ENCODE measurements at regions not wholly inside any gene's neighbourhood (a gene's known extent, or its start where the extent isn't known, plus 50 kb on each side); places are given as distances from the start of the nearest gene placed in this dataset.

- DNase-seq (ENCODE audit: extremely low read depth, low read depth), result no peak
- no peak overlapping the region for H3K4me3 ChIP-seq (replicated peaks; ENCODE audit: low read depth, low read length)
- TF ChIP-seq CTCF (IDR thresholded peaks at IDR 0.05; ENCODE audit: low read depth, low read length, missing control alignments), result no peak
Observed at GRCh38 chr2:180630756-180631155, 349.6 kb upstream of the UBE2E3 start.

GRCh38 chr2:180625006-180625844 lies 355.2 kb upstream of the UBE2E3 start:
- H3K4me3 ChIP-seq (replicated peaks; ENCODE audit: low read depth, low read length), result no peak overlapping the region
- TF ChIP-seq CTCF (IDR thresholded peaks at IDR 0.05; ENCODE audit: low read depth, low read length, missing control alignments), result no peak
- peak; percentile 94 for DNase-seq (ENCODE audit: extremely low read depth, low read depth)

- H3K4me3 ChIP-seq (replicated peaks; ENCODE audit: low read depth, low read length), result no peak overlapping the region
- no peak for TF ChIP-seq CTCF (IDR thresholded peaks at IDR 0.05; ENCODE audit: low read depth, low read length, missing control alignments)
- no peak for DNase-seq (ENCODE audit: extremely low read depth, low read depth)
Observed at GRCh38 chr2:180621941-180622918, 358.2 kb upstream of the UBE2E3 start.

- DNase-seq (ENCODE audit: extremely low read depth, low read depth), result no peak
- no peak overlapping the region for H3K4me3 ChIP-seq (replicated peaks; ENCODE audit: low read depth, low read length)
- no peak for TF ChIP-seq CTCF (IDR thresholded peaks at IDR 0.05; ENCODE audit: low read depth, low read length, missing control alignments)
Observed at GRCh38 chr2:180621366-180621765, 359.0 kb upstream of the UBE2E3 start.

GRCh38 chr2:180618570-180618969 lies 361.8 kb upstream of the UBE2E3 start:
- TF ChIP-seq CTCF (IDR thresholded peaks at IDR 0.05; ENCODE audit: low read depth, low read length, missing control alignments), result no peak
- peak; percentile 68 for DNase-seq (ENCODE audit: extremely low read depth, low read depth)
- no peak overlapping the region for H3K4me3 ChIP-seq (replicated peaks; ENCODE audit: low read depth, low read length)

- TF ChIP-seq CTCF (IDR thresholded peaks at IDR 0.05; ENCODE audit: low read depth, low read length, missing control alignments), result no peak
- no peak for DNase-seq (ENCODE audit: extremely low read depth, low read depth)
- H3K4me3 ChIP-seq (replicated peaks; ENCODE audit: low read depth, low read length), result no peak overlapping the region
Observed at GRCh38 chr2:180614776-180615175, 365.6 kb upstream of the UBE2E3 start.

Measured in HFF-Myc (cell line).